ENCODE measurements at regions not wholly inside any gene's neighbourhood (a gene's known extent, or its start where the extent isn't known, plus 50 kb on each side); places are given as distances from the start of the nearest gene placed in this dataset.
"Not testable (repeated sequence)": the region's sequence is repeated elsewhere in the genome, so short reads cannot be mapped to it uniquely, and the experiment has no call there.

GRCh38 chr15:75100679-75101078 is 77.3 kb downstream of the PPCDC start:
- no peak for DNase-seq (ENCODE audit: low spot score)

GRCh38 chr15:75104804-75105557 is 81.6 kb downstream of the PPCDC start:
- no peak for DNase-seq (ENCODE audit: low spot score)

DNA sequence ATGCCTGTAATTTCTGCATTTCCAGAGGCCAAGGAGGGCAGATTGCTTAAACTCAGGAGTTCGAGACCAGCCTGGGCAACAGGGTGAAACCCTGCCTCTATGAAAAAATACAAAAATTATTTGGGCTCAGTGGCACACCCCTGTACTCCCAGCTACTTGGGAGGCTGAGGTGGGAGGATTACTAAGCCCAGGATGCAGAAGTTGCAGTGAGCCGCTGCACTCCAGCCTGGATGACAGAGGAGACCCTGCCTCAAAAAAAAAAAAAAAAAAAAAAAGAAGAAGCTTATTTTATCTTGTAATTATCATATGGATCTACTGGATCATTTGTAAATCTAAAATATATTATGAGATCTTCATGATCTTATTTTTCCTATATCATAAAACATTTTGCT is 84.1 kb downstream of the PPCDC start:
- no peak for DNase-seq (ENCODE audit: low spot score)

- no peak for DNase-seq (ENCODE audit: low spot score)
Measured at GRCh38 chr15:75107908-75108838, 84.8 kb downstream of the PPCDC start.

GRCh38 chr15:75109021-75109735 is 85.8 kb downstream of the PPCDC start:
- no peak for DNase-seq (ENCODE audit: low spot score)

- DNase-seq (ENCODE audit: low spot score): no peak
Measured at GRCh38 chr15:75109736-75110130, 86.3 kb downstream of the PPCDC start.

DNA sequence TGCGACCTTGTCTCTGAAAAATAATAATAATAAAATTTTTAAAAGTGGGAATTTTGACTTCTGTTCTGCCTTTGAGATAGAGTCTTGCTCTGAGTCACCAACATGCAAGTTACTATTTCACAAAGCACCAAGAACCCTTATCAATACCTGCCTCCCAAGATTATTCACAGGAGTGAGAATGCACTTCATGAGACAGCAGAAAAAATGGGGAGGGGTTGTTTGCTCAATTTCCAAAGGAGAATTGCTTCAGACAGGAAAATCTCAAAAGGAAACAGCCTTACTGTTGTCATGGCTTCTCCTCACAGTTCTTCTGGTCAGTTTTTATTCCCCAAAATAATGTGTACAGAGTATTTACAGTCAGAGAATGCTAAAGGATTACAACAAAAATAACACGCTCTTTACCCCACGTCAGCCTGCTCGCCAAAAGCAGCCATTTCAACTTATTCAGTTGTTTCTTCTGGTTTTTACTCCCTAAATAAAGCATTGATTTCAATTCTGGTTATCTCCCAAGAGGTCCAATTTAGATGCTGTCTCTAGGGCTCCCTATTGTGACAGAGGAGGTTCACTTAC is 89.0 kb downstream of the PPCDC start:
- no peak for DNase-seq (ENCODE audit: low spot score)

GRCh38 chr15:75112848-75113492 is 88.7 kb upstream of the C15orf39 start:
- DNase-seq (ENCODE audit: low spot score): no peak

DNA sequence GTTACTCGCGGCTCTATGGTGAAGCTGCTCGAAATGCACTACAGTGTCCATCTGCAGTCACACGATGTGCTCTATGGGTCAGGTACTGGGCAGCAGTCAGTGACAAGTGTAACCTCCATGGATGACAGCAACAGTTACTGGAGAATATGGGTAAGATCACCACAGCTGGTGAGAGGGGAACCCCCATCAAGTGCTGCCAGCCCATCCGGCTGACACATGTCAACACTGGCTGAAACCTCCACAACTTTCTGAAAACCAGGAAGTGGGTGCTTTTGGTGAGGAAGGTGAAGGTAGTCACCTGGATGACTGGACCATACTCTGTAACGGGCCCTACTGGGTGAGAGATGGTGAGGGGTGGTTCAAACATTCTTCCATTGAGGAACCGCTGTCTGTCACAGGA is 87.4 kb upstream of the C15orf39 start:
- no peak for DNase-seq (ENCODE audit: low spot score)

GRCh38 chr15:75114796-75115195 is 86.9 kb upstream of the C15orf39 start:
- no peak for DNase-seq (ENCODE audit: low spot score)

DNA sequence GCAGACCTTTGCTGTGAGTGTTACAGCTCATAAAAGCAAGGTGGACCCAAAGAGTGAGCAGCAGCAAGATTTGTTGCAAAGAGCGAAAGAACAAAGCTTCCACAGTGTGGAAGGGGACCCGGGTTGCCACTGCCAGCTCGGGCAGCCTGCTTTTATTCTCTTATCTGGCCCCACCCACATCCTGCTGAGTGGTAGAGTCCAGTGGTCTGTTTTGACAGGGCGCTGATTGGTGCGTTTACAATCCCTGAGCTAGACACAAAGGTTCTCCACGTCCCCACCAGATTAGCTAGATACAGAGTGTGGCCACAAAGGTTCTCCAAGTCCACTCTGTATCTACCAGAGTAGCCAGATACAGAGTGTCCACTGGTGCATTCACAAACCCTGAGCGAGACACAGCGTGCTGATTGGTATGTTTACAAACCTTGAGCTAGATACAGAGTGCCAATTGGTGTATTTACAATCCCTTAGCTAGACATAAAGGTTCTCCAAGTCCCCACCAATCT is 86.2 kb upstream of the C15orf39 start:
- DNase-seq (ENCODE audit: low spot score): not testable (repeated sequence)

DNA sequence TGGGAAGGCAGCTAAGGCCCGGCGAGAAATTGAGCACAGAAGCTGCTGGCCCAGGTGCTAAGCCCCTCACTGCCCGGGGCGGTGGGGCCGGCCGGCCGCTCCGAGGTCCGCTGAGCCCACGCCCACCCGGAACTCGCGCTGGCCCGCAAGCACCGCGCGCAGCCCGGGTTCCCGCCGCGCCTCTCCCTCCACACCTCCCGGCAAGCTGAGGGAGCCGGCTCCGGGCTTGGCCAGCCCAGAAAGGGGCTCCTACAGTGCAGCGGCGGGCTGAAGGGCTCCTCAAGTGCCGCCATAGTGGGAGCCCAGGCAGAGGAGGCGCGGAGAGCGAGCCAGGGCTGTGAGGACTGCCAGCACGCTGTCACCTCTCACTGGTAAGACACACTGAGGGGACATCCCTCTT is 85.5 kb upstream of the C15orf39 start:
- not testable (repeated sequence) for DNase-seq (ENCODE audit: low spot score)

- no peak for DNase-seq (ENCODE audit: low spot score)
Measured at GRCh38 chr15:75117993-75118392, 83.7 kb upstream of the C15orf39 start.

GRCh38 chr15:75119312-75119711 is 82.4 kb upstream of the C15orf39 start:
- DNase-seq (ENCODE audit: low spot score): not testable (repeated sequence)

DNA sequence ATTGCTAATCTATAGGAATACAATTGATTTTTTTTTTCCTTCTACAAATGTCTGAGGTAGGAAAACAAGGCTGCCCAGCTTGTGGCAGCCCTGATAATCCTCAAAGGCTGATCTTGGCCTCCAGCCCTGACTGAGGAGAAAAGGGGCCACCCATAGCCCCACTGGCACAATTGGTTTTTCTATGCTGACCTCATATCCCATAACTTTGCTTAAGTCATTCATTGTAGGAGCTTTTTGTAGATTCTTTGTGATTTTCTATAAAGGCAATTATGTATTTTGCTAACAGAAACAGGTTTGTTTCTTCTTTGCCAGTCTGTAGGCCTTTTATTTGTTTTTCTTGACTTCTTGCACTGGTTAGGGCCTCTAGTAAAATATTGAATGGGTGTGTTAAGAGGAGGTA is 80.2 kb upstream of the C15orf39 start:
- DNase-seq (ENCODE audit: low spot score): no peak

- DNase-seq (ENCODE audit: low spot score): no peak
Measured at GRCh38 chr15:75123395-75123794, 78.3 kb upstream of the C15orf39 start.

DNA sequence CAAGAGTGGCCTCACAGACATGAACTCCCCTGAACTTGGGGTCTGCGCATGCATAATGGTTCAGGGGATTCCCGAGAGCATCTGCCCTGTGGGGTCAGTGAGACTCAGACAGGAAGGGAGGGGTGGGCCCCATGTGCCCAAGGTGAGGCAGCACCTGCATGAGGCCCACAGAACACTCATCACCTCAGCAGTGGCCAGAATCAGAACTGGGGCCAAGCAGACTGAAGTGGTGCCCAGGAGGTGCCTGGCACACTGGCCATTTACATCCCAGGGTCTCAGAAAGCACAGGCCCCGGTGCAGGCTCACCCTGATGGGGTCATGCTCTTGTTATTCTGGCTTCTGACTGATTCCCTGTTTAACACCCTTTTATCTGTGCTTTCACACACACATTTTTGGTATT is 77.4 kb upstream of the C15orf39 start:
- DNase-seq (ENCODE audit: low spot score): not testable (repeated sequence)

- DNase-seq (ENCODE audit: low spot score): no peak
Measured at GRCh38 chr15:75125935-75126334, 75.7 kb upstream of the C15orf39 start.

GRCh38 chr15:75126864-75127580 is 74.7 kb upstream of the C15orf39 start:
- no peak for DNase-seq (ENCODE audit: low spot score)

- no peak for DNase-seq (ENCODE audit: low spot score)
Measured at GRCh38 chr15:75129788-75130187, 71.9 kb upstream of the C15orf39 start.

DNA sequence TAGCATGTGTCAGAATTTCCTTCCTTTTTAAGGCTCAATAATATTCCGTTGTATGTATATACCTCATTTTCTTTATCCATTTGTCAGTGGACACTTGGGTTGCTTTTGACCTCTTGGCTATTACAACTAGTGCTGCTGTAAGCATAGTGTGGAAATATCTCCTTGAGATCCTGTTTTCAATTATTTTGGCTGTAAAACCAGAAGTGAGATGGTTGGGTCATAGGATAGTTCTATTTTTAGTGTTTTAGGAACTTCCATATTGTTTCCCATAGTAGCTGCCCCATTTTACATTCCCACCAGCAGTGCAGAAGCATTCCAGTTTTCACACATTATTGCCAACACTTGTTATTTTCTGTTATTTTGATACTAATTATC is 70.4 kb upstream of the C15orf39 start:
- no peak for DNase-seq (ENCODE audit: low spot score)
